Hindlimb muscle (tissue), 1 donor: ENCODE measurements at regions not wholly inside any gene's neighbourhood (a gene's known extent, or its start where the extent isn't known, plus 50 kb on each side); places are given as distances from the start of the nearest gene placed in this dataset.
A peak's percentile ranks its signal among the peaks of the same experiment; 100 is the strongest.
"Not testable (repeated sequence)": the region's sequence is repeated elsewhere in the genome, so short reads cannot be mapped to it uniquely, and the experiment has no call there.

Experiments used
- DNase-seq: peaks from one replicate; pipeline ENCODE4 v3.0.0-alpha.2; 2013

GRCh38 chr6:57870083-57870482 is 552.7 kb downstream of the PRIM2 start:
- not testable (repeated sequence) for DNase-seq

- DNase-seq, result not testable (repeated sequence)
Measured at GRCh38 chr6:57873424-57873823, 556.0 kb downstream of the PRIM2 start.

- not testable (repeated sequence) for DNase-seq
Measured at GRCh38 chr6:57876659-57877058, 559.2 kb downstream of the PRIM2 start.

- not testable (repeated sequence) for DNase-seq
Measured at GRCh38 chr6:57877729-57878128, 560.3 kb downstream of the PRIM2 start.

- DNase-seq, result not testable (repeated sequence)
Measured at GRCh38 chr6:57878792-57879191, 561.4 kb downstream of the PRIM2 start.

GRCh38 chr6:57898850-57899249 is 581.4 kb downstream of the PRIM2 start:
- not testable (repeated sequence) for DNase-seq

GRCh38 chr6:57900687-57901399 is 583.4 kb downstream of the PRIM2 start:
- not testable (repeated sequence) for DNase-seq

GRCh38 chr6:57901445-57901844 is 584.0 kb downstream of the PRIM2 start:
- not testable (repeated sequence) for DNase-seq

- not testable (repeated sequence) for DNase-seq
Measured at GRCh38 chr6:57904356-57904755, 586.9 kb downstream of the PRIM2 start.

GRCh38 chr6:57915300-57915699 is 597.9 kb downstream of the PRIM2 start:
- not testable (repeated sequence) for DNase-seq

- DNase-seq, result not testable (repeated sequence)
Measured at GRCh38 chr6:57942966-57943365, 625.5 kb downstream of the PRIM2 start.

GRCh38 chr6:57946084-57946768 is 628.8 kb downstream of the PRIM2 start:
- not testable (repeated sequence) for DNase-seq

GRCh38 chr6:57946769-57947091 is 629.3 kb downstream of the PRIM2 start:
- DNase-seq, result not testable (repeated sequence)

- DNase-seq, result not testable (repeated sequence)
Measured at GRCh38 chr6:57948481-57948880, 631.1 kb downstream of the PRIM2 start.

- DNase-seq, result not testable (repeated sequence)
Measured at GRCh38 chr6:57950430-57950829, 633.0 kb downstream of the PRIM2 start.

GRCh38 chr6:57966757-57967156 is 649.3 kb downstream of the PRIM2 start:
- not testable (repeated sequence) for DNase-seq

- not testable (repeated sequence) for DNase-seq
Measured at GRCh38 chr6:57971956-57972355, 654.5 kb downstream of the PRIM2 start.

GRCh38 chr6:57974653-57975052 is 657.2 kb downstream of the PRIM2 start:
- no peak for DNase-seq

GRCh38 chr6:57975127-57975526 is 657.7 kb downstream of the PRIM2 start:
- not testable (repeated sequence) for DNase-seq

GRCh38 chr6:57976371-57976770 is 658.9 kb downstream of the PRIM2 start:
- DNase-seq, result not testable (repeated sequence)

GRCh38 chr6:57983603-57984002 is 666.2 kb downstream of the PRIM2 start:
- DNase-seq, result not testable (repeated sequence)

- not testable (repeated sequence) for DNase-seq
Measured at GRCh38 chr6:57984575-57984974, 667.1 kb downstream of the PRIM2 start.

GRCh38 chr6:57985734-57986133 is 668.3 kb downstream of the PRIM2 start:
- DNase-seq, result peak; percentile 29

- not testable (repeated sequence) for DNase-seq
Measured at GRCh38 chr6:57986584-57986983, 669.2 kb downstream of the PRIM2 start.
